Stimulated activated CD4-positive, alpha-beta T cell treated with anti-CD3 and anti-CD28 coated beads, TNF-alpha, amount 100 ng/mL, for 48 hours (primary cell): ENCODE measurements at regions not wholly inside any gene's neighbourhood (a gene's known extent, or its start where the extent isn't known, plus 50 kb on each side); places are given as distances from the start of the nearest gene placed in this dataset.

Experiments used
- DNase-seq, 3 donors: peaks; one replicate each; pipeline ENCODE4 v3.0.0-alpha.2; 2020; ENCODE audit warnings: low read depth in 3 of 3

GRCh38 chr2:3138621-3139020, 239.0 kb downstream of the EIPR1 start:
- DNase-seq, result no peak

GRCh38 chr2:3137651-3138300, 239.8 kb downstream of the EIPR1 start:
- DNase-seq, result no peak

- DNase-seq, result no peak
Observed at GRCh38 chr2:3135676-3136075, 241.9 kb downstream of the EIPR1 start.

- DNase-seq, result no peak
Observed at GRCh38 chr2:3134026-3134571, 243.5 kb downstream of the EIPR1 start.

GRCh38 chr2:3132966-3133365, 244.7 kb downstream of the EIPR1 start:
- no peak for DNase-seq

GRCh38 chr2:3132466-3132865, 245.2 kb downstream of the EIPR1 start:
- DNase-seq, result no peak

- DNase-seq, result no peak
Observed at GRCh38 chr2:3131636-3132326, 245.8 kb downstream of the EIPR1 start.

- no peak for DNase-seq
Observed at GRCh38 chr2:3130889-3131635, 246.6 kb downstream of the EIPR1 start.

- no peak for DNase-seq
Observed at GRCh38 chr2:3130444-3130843, 247.2 kb downstream of the EIPR1 start.

GRCh38 chr2:3129867-3130266, 247.8 kb downstream of the EIPR1 start:
- no peak for DNase-seq

- DNase-seq, result no peak
Observed at GRCh38 chr2:3128786-3129185, 248.8 kb downstream of the EIPR1 start.

- DNase-seq, result no peak
Observed at GRCh38 chr2:3127710-3128109, 249.9 kb downstream of the EIPR1 start.

GRCh38 chr2:3126911-3127621, 250.6 kb downstream of the EIPR1 start:
- no peak for DNase-seq

- no peak for DNase-seq
Observed at GRCh38 chr2:3126171-3126910, 251.3 kb downstream of the EIPR1 start.

GRCh38 chr2:3125761-3126130, 251.9 kb downstream of the EIPR1 start:
- no peak for DNase-seq

- no peak for DNase-seq
Observed at GRCh38 chr2:3125001-3125760, 252.4 kb downstream of the EIPR1 start.

- no peak for DNase-seq
Observed at GRCh38 chr2:3122525-3122924, 255.1 kb downstream of the EIPR1 start.

GRCh38 chr2:3121601-3122000, 256.0 kb downstream of the EIPR1 start:
- no peak for DNase-seq

- DNase-seq, result no peak
Observed at GRCh38 chr2:3117650-3118216, 259.9 kb downstream of the EIPR1 start.

- no peak for DNase-seq
Observed at GRCh38 chr2:3116371-3116770, 261.2 kb downstream of the EIPR1 start.
